HG02981 (cell line): ENCODE measurements at regions not wholly inside any gene's neighbourhood (a gene's known extent, or its start where the extent isn't known, plus 50 kb on each side); places are given as distances from the start of the nearest gene placed in this dataset.

ENCODE experiments used
- ATAC-seq: cut with Tn5 transposase; IDR thresholded peaks from one replicate; pipeline ENCODE4 v1.9.1; 2021; ENCODE audit warnings: mild to moderate bottlenecking, moderate library complexity; ENCODE audit not compliant: unreplicated experiment

GRCh38 chr16:80427795-80428194 lies 113.0 kb upstream of the DYNLRB2 start:
- ATAC-seq: no peak

GRCh38 chr16:80418517-80419355 lies 122.1 kb upstream of the DYNLRB2 start:
- no peak for ATAC-seq

GRCh38 chr16:80417706-80418271 lies 123.0 kb upstream of the DYNLRB2 start:
- no peak for ATAC-seq

- no peak for ATAC-seq
Observed at GRCh38 chr16:80408014-80408413, 132.8 kb upstream of the DYNLRB2 start.

- no peak for ATAC-seq
Observed at GRCh38 chr16:80407265-80407987, 133.4 kb upstream of the DYNLRB2 start.

- no peak for ATAC-seq
Observed at GRCh38 chr16:80404847-80405246, 135.9 kb upstream of the DYNLRB2 start.

- ATAC-seq: no peak
Observed at GRCh38 chr16:80403894-80404293, 136.9 kb upstream of the DYNLRB2 start.

GRCh38 chr16:80390871-80391489 lies 149.8 kb upstream of the DYNLRB2 start:
- ATAC-seq: no peak

GRCh38 chr16:80390046-80390445 lies 150.7 kb upstream of the DYNLRB2 start:
- no peak for ATAC-seq

GRCh38 chr16:80389338-80389737 lies 151.5 kb upstream of the DYNLRB2 start:
- no peak for ATAC-seq

GRCh38 chr16:80387318-80387921 lies 153.4 kb upstream of the DYNLRB2 start:
- no peak for ATAC-seq

GRCh38 chr16:80384862-80385261 lies 155.9 kb upstream of the DYNLRB2 start:
- ATAC-seq: no peak

GRCh38 chr16:80380514-80380913 lies 160.3 kb upstream of the DYNLRB2 start:
- ATAC-seq: no peak

- ATAC-seq: no peak
Observed at GRCh38 chr16:80377096-80377956, 163.5 kb upstream of the DYNLRB2 start.

- ATAC-seq: no peak
Observed at GRCh38 chr16:80375973-80376372, 164.8 kb upstream of the DYNLRB2 start.

GRCh38 chr16:80375513-80375912 lies 165.3 kb upstream of the DYNLRB2 start:
- no peak for ATAC-seq

- no peak for ATAC-seq
Observed at GRCh38 chr16:80372341-80372740, 168.5 kb upstream of the DYNLRB2 start.

GRCh38 chr16:80369138-80369958 lies 171.4 kb upstream of the DYNLRB2 start:
- ATAC-seq: no peak

- ATAC-seq: no peak
Observed at GRCh38 chr16:80367037-80367658, 173.6 kb upstream of the DYNLRB2 start.
